Nephron (organoid): ENCODE measurements at regions not wholly inside any gene's neighbourhood (a gene's known extent, or its start where the extent isn't known, plus 50 kb on each side); places are given as distances from the start of the nearest gene placed in this dataset.

Experiments used
- H3K27ac Mint-ChIP-seq, 3 experiments: 2 replicates each; pipeline ENCODE4 v1.8.0; 2020; ENCODE audit warnings: mixed read lengths in 3 of 3, mild to moderate bottlenecking in 2 of 3, moderate library complexity in 1 of 3
- H3K27me3 Mint-ChIP-seq: 2 replicates; pipeline ENCODE4 v1.8.0; 2021; ENCODE audit warnings: low read depth, mild to moderate bottlenecking, moderate library complexity, mixed read lengths
- H3K36me3 Mint-ChIP-seq: 2 replicates; pipeline ENCODE4 v1.8.0; 2020; ENCODE audit warnings: low read depth, mixed read lengths
- H3K4me1 Mint-ChIP-seq: 2 replicates; pipeline ENCODE4 v1.8.0; 2020; ENCODE audit warnings: mixed read lengths
- H3K4me3 Mint-ChIP-seq, 3 experiments: 2 replicates each; pipeline ENCODE4 v1.8.0; 2020; ENCODE audit warnings: mild to moderate bottlenecking in 3 of 3, mixed read lengths in 3 of 3, moderate library complexity in 2 of 3
- H3K9me3 Mint-ChIP-seq: 2 replicates; pipeline ENCODE4 v1.8.0; 2020; ENCODE audit warnings: mixed read lengths
- TF ChIP-seq, protein P1 (sequence below), 3 experiments: fragments of 200-600 bp; sonication (generic); IDR thresholded peaks; one replicate each; pipeline ENCODE4 v1.5.0; 2021; ENCODE audit warnings: antibody characterized with exemption in 3 of 3; ENCODE audit not compliant: unreplicated experiment in 3 of 3

DNA sequence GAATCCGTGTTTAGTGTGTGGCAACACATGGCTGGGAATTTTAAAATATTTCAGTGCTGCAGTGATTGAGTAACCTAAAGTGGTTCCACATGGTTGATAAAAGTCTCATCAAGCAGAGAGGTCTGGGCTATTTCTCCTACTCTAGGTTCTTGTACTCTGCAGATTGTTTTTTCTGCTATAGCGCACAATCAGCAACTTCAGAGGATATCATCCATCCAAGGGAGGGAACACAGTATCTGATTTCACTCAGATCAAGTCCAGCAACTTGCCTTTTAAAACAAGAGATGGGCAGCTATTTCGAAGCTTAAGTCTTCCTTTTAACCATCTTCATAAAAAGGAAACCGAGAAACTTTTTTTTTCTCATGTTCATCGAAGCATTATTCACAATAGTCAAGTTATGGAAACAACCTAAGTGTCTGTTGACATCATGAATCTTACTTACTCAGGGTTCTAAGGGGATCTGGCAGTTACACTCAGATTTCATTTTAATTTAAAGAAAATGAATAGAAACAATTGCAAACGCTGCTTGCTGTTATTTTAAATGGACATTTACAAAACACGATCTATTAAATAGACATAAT lies 172.7 kb upstream of the TRIB2 start:
- peaks cover 6% of the 10 kb centered on the region for H3K27me3 Mint-ChIP-seq

DNA sequence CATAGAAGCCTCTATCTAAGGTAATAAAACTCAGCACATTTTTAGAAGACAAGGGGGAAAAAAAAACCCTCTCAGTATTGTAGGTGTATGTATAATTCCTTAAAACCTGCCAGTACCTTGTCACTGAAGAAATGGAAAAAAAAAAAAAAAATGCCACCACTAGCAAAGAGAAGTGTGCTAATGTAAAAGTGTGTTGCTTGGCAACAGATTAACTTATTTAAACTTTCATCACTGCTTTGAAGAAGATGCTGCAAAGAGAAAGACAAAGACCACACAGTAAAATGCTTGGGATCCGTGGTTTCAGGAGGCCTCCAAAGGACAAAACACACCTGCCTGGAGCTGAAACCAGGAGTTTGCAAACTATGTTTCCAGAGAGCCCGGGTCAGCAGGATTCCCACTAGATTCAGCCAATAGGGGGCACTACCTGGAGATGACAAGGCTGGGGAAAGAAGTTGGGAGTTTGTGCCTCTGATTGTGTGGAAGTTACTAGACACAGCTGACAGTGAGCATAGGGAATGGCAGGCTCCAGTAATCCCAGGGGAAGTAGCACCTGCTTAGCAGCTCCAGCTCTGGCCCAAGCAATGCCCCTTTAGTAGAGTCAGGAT lies 169.1 kb upstream of the TRIB2 start:
- Mint-ChIP-seq H3K27me3 (peaks cover 6% of the 10 kb centered on the region), H3K36me3 (no peaks in the 10 kb centered on the region), H3K9me3 (peaks cover 3% of the 10 kb centered on the region), H3K4me1 (peaks cover 20% of the 10 kb centered on the region), H3K27ac (no peak overlapping the region), H3K4me3 (no peak overlapping the region)
- TF ChIP-seq, protein P1, sequence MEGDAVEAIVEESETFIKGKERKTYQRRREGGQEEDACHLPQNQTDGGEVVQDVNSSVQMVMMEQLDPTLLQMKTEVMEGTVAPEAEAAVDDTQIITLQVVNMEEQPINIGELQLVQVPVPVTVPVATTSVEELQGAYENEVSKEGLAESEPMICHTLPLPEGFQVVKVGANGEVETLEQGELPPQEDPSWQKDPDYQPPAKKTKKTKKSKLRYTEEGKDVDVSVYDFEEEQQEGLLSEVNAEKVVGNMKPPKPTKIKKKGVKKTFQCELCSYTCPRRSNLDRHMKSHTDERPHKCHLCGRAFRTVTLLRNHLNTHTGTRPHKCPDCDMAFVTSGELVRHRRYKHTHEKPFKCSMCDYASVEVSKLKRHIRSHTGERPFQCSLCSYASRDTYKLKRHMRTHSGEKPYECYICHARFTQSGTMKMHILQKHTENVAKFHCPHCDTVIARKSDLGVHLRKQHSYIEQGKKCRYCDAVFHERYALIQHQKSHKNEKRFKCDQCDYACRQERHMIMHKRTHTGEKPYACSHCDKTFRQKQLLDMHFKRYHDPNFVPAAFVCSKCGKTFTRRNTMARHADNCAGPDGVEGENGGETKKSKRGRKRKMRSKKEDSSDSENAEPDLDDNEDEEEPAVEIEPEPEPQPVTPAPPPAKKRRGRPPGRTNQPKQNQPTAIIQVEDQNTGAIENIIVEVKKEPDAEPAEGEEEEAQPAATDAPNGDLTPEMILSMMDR (IDR thresholded peaks at IDR 0.05; ENCODE audit: unreplicated experiment in 3 of 3) = no peak

More for the DNA sequence above, 172.7 kb upstream of the TRIB2 start:
- Mint-ChIP-seq H3K9me3 (no peaks in the 10 kb centered on the region), H3K4me1 (peaks cover 51% of the 10 kb centered on the region), H3K27ac (peak overlapping the region; percentile 83 to 88 (median 85)), H3K36me3 (no peaks in the 10 kb centered on the region), H3K4me3 (no peak overlapping the region)
- TF ChIP-seq, protein P1 (IDR thresholded peaks at IDR 0.05; ENCODE audit: unreplicated experiment in 3 of 3) = no peak

DNA sequence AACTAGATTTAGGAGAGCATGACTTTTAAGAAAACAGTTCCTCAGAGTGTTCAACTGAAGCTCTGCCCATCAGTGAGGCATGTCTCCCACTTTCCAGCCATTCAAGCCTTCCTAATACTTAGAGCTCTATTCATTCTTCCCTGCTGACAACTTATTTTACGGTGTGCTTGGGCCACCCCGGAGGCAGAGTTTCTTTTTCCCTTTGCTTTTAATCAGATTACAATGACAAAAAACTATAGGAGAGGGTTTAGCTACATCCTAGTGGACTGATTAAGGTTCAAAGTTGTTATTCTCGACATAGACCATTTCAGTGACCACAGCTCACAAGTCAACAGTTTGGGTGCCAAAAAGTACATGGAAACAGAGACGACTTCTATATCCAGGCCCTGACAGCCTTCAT lies 167.8 kb upstream of the TRIB2 start:
- Mint-ChIP-seq H3K4me3 (no peak overlapping the region), H3K27ac (peak overlapping the region in 1 of 3 experiments; percentile 3), H3K9me3 (peaks cover 3% of the 10 kb centered on the region), H3K36me3 (no peaks in the 10 kb centered on the region), H3K4me1 (peaks cover 8% of the 10 kb centered on the region), H3K27me3 (peaks cover 6% of the 10 kb centered on the region)
- TF ChIP-seq, protein P1 (IDR thresholded peaks at IDR 0.05; ENCODE audit: unreplicated experiment in 3 of 3) = no peak

DNA sequence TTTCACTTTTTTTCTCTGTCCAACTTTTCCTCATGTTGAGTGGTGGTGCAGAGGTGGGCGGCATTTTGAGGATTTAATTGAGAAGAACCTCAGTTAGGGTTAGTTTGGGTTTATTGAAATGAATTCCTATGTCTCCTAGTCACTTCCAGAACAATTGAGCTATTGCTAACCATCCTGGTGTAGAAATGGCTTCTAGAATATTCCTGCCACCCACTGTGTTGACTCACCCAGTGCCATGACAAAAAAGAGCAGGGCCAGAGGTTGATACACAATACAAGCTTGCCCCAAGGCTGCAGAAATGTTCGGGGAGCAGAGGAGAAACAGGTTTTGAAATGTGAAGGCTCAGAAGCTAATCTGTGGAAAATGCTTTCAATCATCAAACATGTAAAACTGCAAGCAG lies 167.1 kb upstream of the TRIB2 start:
- Mint-ChIP-seq H3K4me3 (no peak overlapping the region), H3K27ac (no peak overlapping the region), H3K27me3 (peaks cover 6% of the 10 kb centered on the region), H3K9me3 (peaks cover 3% of the 10 kb centered on the region), H3K36me3 (no peaks in the 10 kb centered on the region), H3K4me1 (peaks cover 10% of the 10 kb centered on the region)
- TF ChIP-seq, protein P1 (IDR thresholded peaks at IDR 0.05; ENCODE audit: unreplicated experiment in 3 of 3) = no peak

DNA sequence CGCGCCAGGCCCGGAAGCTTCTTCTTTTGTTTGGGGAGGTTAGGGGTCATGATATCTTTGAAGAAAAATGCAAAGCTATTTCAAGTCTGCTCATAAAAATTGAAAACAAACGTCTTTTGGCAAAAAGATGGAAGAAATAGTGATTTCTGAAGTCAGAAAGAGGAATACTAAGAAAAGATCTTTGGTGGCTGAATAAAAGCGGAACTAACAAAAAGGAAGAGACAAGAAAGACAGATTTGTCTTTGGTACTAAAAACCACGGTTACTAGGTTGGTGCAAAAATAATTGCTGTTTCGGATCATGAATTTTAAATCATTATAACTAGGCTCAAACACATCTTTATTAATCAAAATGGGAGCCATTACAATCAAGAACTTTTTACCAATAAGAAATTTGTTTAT lies 164.6 kb upstream of the TRIB2 start:
- Mint-ChIP-seq H3K36me3 (no peaks in the 10 kb centered on the region), H3K4me1 (peaks cover 23% of the 10 kb centered on the region), H3K9me3 (peaks cover 3% of the 10 kb centered on the region), H3K27ac (no peak overlapping the region), H3K27me3 (peaks cover 6% of the 10 kb centered on the region), H3K4me3 (no peak overlapping the region)
- TF ChIP-seq, protein P1 (IDR thresholded peaks at IDR 0.05; ENCODE audit: unreplicated experiment in 3 of 3) = no peak
